ENCODE measurements at regions not wholly inside any gene's neighbourhood (a gene's known extent, or its start where the extent isn't known, plus 50 kb on each side); places are given as distances from the start of the nearest gene placed in this dataset.

GRCh38 chr13:58850161-58850560 is 1218.6 kb downstream of the PCDH17 start:
- Mint-ChIP-seq H3K4me1 (no peaks in the 10 kb centered on the region), H3K4me3 (no peak overlapping the region), H3K36me3 (no peaks in the 10 kb centered on the region), H3K27ac (no peak overlapping the region), H3K9me3 (peaks cover 3 to 35% (median 20%) of the 10 kb centered on the region in 6 donors), H3K27me3 (ENCODE audit: low read depth in 3 of 3) (no peaks in the 10 kb centered on the region)
- DNase-seq, result no peak

GRCh38 chr13:58852076-58852475 is 1220.5 kb downstream of the PCDH17 start:
- no peak overlapping the region for H3K27ac Mint-ChIP-seq
- H3K9me3 Mint-ChIP-seq, result peaks cover 5 to 30% (median 13%) of the 10 kb centered on the region in 6 donors
- no peak overlapping the region for H3K4me3 Mint-ChIP-seq
- no peaks in the 10 kb centered on the region for H3K36me3 Mint-ChIP-seq
- DNase-seq, result no peak
- H3K27me3 Mint-ChIP-seq (ENCODE audit: low read depth in 3 of 3), result no peaks in the 10 kb centered on the region
- no peaks in the 10 kb centered on the region for H3K4me1 Mint-ChIP-seq

GRCh38 chr13:58855283-58855682 is 1223.7 kb downstream of the PCDH17 start:
- H3K27ac Mint-ChIP-seq, result no peak overlapping the region
- no peaks in the 10 kb centered on the region for H3K36me3 Mint-ChIP-seq
- no peaks in the 10 kb centered on the region for H3K27me3 Mint-ChIP-seq (ENCODE audit: low read depth in 3 of 3)
- no peaks in the 10 kb centered on the region for H3K4me1 Mint-ChIP-seq
- peaks cover 5 to 33% (median 19%) of the 10 kb centered on the region in 6 donors for H3K9me3 Mint-ChIP-seq
- no peak overlapping the region for H3K4me3 Mint-ChIP-seq
- DNase-seq, result no peak

- no peak for DNase-seq
- H3K27me3 Mint-ChIP-seq (ENCODE audit: low read depth in 3 of 3), result no peaks in the 10 kb centered on the region
- no peak overlapping the region for H3K27ac Mint-ChIP-seq
- H3K36me3 Mint-ChIP-seq, result no peaks in the 10 kb centered on the region
- H3K4me1 Mint-ChIP-seq, result no peaks in the 10 kb centered on the region
- no peak overlapping the region for H3K4me3 Mint-ChIP-seq
- H3K9me3 Mint-ChIP-seq, result peaks cover 3 to 43% (median 17%) of the 10 kb centered on the region in 6 donors
Observed at GRCh38 chr13:58858870-58859371, 1227.4 kb downstream of the PCDH17 start.

GRCh38 chr13:58865286-58865685 is 1233.7 kb downstream of the PCDH17 start:
- H3K4me1 Mint-ChIP-seq, result no peaks in the 10 kb centered on the region
- no peak overlapping the region for H3K27ac Mint-ChIP-seq
- H3K9me3 Mint-ChIP-seq, result peaks cover 7 to 41% (median 18%) of the 10 kb centered on the region in 6 donors
- peaks cover 0 to 2% (median 0%) of the 10 kb centered on the region in 3 donors for H3K36me3 Mint-ChIP-seq
- no peak for DNase-seq
- H3K4me3 Mint-ChIP-seq, result no peak overlapping the region
- no peaks in the 10 kb centered on the region for H3K27me3 Mint-ChIP-seq (ENCODE audit: low read depth in 3 of 3)

GRCh38 chr13:58869566-58869965 is 1238.0 kb downstream of the PCDH17 start:
- H3K27me3 Mint-ChIP-seq (ENCODE audit: low read depth in 3 of 3), result no peaks in the 10 kb centered on the region
- no peak for DNase-seq
- peaks cover 9 to 43% (median 25%) of the 10 kb centered on the region in 6 donors for H3K9me3 Mint-ChIP-seq
- no peak overlapping the region for H3K27ac Mint-ChIP-seq
- H3K36me3 Mint-ChIP-seq, result peaks cover 0 to 3% (median 2%) of the 10 kb centered on the region in 3 donors
- no peak overlapping the region for H3K4me3 Mint-ChIP-seq
- no peaks in the 10 kb centered on the region for H3K4me1 Mint-ChIP-seq

GRCh38 chr13:58876473-58876872 is 1244.9 kb downstream of the PCDH17 start:
- Mint-ChIP-seq H3K27me3 (ENCODE audit: low read depth in 3 of 3) (no peaks in the 10 kb centered on the region), H3K27ac (no peak overlapping the region), H3K9me3 (peaks cover 7 to 31% (median 14%) of the 10 kb centered on the region in 6 donors), H3K4me3 (no peak overlapping the region), H3K36me3 (peaks cover 0 to 3% (median 0%) of the 10 kb centered on the region in 3 donors), H3K4me1 (no peaks in the 10 kb centered on the region)
- DNase-seq, result no peak

- H3K4me3 Mint-ChIP-seq, result no peak overlapping the region
- H3K9me3 Mint-ChIP-seq, result peaks cover under 1 to 32% (median 11%) of the 10 kb centered on the region in 6 donors
- H3K4me1 Mint-ChIP-seq, result no peaks in the 10 kb centered on the region
- DNase-seq, result no peak
- no peaks in the 10 kb centered on the region for H3K27me3 Mint-ChIP-seq (ENCODE audit: low read depth in 3 of 3)
- H3K27ac Mint-ChIP-seq, result no peak overlapping the region
- H3K36me3 Mint-ChIP-seq, result no peaks in the 10 kb centered on the region
Observed at GRCh38 chr13:58879114-58879513, 1247.6 kb downstream of the PCDH17 start.

- no peaks in the 10 kb centered on the region for H3K36me3 Mint-ChIP-seq
- peaks cover 0 to 27% (median 7%) of the 10 kb centered on the region in 6 donors for H3K9me3 Mint-ChIP-seq
- H3K4me3 Mint-ChIP-seq, result no peak overlapping the region
- no peak overlapping the region for H3K27ac Mint-ChIP-seq
- no peak for DNase-seq
- no peaks in the 10 kb centered on the region for H3K27me3 Mint-ChIP-seq (ENCODE audit: low read depth in 3 of 3)
- H3K4me1 Mint-ChIP-seq, result no peaks in the 10 kb centered on the region
Observed at GRCh38 chr13:58882516-58882915, 1251.0 kb downstream of the PCDH17 start.

- Mint-ChIP-seq H3K27ac (no peak overlapping the region), H3K36me3 (no peaks in the 10 kb centered on the region), H3K4me3 (no peak overlapping the region), H3K4me1 (no peaks in the 10 kb centered on the region), H3K9me3 (peaks cover 0 to 24% (median 7%) of the 10 kb centered on the region in 6 donors), H3K27me3 (ENCODE audit: low read depth in 3 of 3) (no peaks in the 10 kb centered on the region)
- DNase-seq, result no peak
Observed at GRCh38 chr13:58883405-58883804, 1251.9 kb downstream of the PCDH17 start.

GRCh38 chr13:58884353-58885209 is 1253.0 kb downstream of the PCDH17 start:
- Mint-ChIP-seq H3K4me1 (no peaks in the 10 kb centered on the region), H3K36me3 (no peaks in the 10 kb centered on the region), H3K27ac (no peak overlapping the region), H3K27me3 (ENCODE audit: low read depth in 3 of 3) (no peaks in the 10 kb centered on the region), H3K9me3 (peaks cover 0 to 18% (median 7%) of the 10 kb centered on the region in 6 donors), H3K4me3 (no peak overlapping the region)
- DNase-seq, result no peak

GRCh38 chr13:58889474-58889873 is 1257.9 kb downstream of the PCDH17 start:
- Mint-ChIP-seq H3K4me1 (no peaks in the 10 kb centered on the region), H3K36me3 (no peaks in the 10 kb centered on the region), H3K27me3 (ENCODE audit: low read depth in 3 of 3) (no peaks in the 10 kb centered on the region), H3K27ac (no peak overlapping the region), H3K4me3 (no peak overlapping the region), H3K9me3 (peaks cover 3 to 24% (median 12%) of the 10 kb centered on the region in 6 donors)
- DNase-seq, result no peak

GRCh38 chr13:58893396-58893795 is 1261.9 kb downstream of the PCDH17 start:
- Mint-ChIP-seq H3K27me3 (ENCODE audit: low read depth in 3 of 3) (no peaks in the 10 kb centered on the region), H3K4me3 (no peak overlapping the region), H3K4me1 (no peaks in the 10 kb centered on the region), H3K36me3 (no peaks in the 10 kb centered on the region), H3K9me3 (peaks cover 3 to 24% (median 11%) of the 10 kb centered on the region in 6 donors), H3K27ac (no peak overlapping the region)
- DNase-seq, result no peak

- no peak for DNase-seq
- Mint-ChIP-seq H3K27ac (no peak overlapping the region), H3K9me3 (peaks cover 7 to 43% (median 16%) of the 10 kb centered on the region in 6 donors), H3K4me3 (no peak overlapping the region), H3K27me3 (ENCODE audit: low read depth in 3 of 3) (peaks cover 0 to 2% (median 0%) of the 10 kb centered on the region in 3 donors), H3K36me3 (peaks cover 0 to 6% (median 0%) of the 10 kb centered on the region in 3 donors), H3K4me1 (no peaks in the 10 kb centered on the region)
Observed at GRCh38 chr13:58906329-58907007, 1257.3 kb downstream of the DIAPH3 start.

Data from immature natural killer cell (primary cell).